HepG2 (cell line): ENCODE measurements at regions not wholly inside any gene's neighbourhood (a gene's known extent, or its start where the extent isn't known, plus 50 kb on each side); places are given as distances from the start of the nearest gene placed in this dataset.
"Not testable (repeated sequence)": the region's sequence is repeated elsewhere in the genome, so short reads cannot be mapped to it uniquely, and the experiment has no call there.

ENCODE experiments used
- CENPBD1 ChIP-seq: sonication (generic); formaldehyde crosslinking; IDR thresholded peaks from 2 replicates; pipeline ENCODE4 v1.8.0; 2022; ENCODE audit warnings: missing genetic modification reagents, low read depth, mild to moderate bottlenecking, borderline replicate concordance
- CTCF ChIP-seq: sonication (generic); formaldehyde crosslinking; IDR thresholded peaks from 2 replicates; pipeline ENCODE4 v1.5.0; 2020; ENCODE audit warnings: mild to moderate bottlenecking, missing genetic modification reagents, moderate library complexity
- KDM5A ChIP-seq: fragments of 200-600 bp; sonication (generic); IDR thresholded peaks from 2 replicates; pipeline ENCODE4 v1.7.0; 2018; ENCODE audit warnings: antibody characterized with exemption, mild to moderate bottlenecking, low read length, borderline replicate concordance
- MED8 ChIP-seq: sonication (generic); formaldehyde crosslinking; IDR thresholded peaks from 2 replicates; pipeline ENCODE4 v1.8.1; 2023; ENCODE audit warnings: mild to moderate bottlenecking, missing genetic modification reagents; ENCODE audit not compliant: insufficient replicate concordance
- MTA3 ChIP-seq: sonication (generic); formaldehyde crosslinking; IDR thresholded peaks from 2 replicates; pipeline ENCODE4 v1.4.0; 2020; ENCODE audit warnings: missing genetic modification reagents
- NR2F6 ChIP-seq, 2 experiments: IDR thresholded peaks; 2 replicates each; pipeline ENCODE4 v1.6.1; 2016; ENCODE audit warnings: antibody characterized with exemption in 1 of 2, mild to moderate bottlenecking in 1 of 2
- POLR2A ChIP-seq, 2 experiments: IDR thresholded peaks; 2 replicates each; pipeline ENCODE4 v1.6.1; 2011; ENCODE audit warnings: low read depth in 2 of 2, low read length in 2 of 2, mild to moderate bottlenecking in 1 of 2, moderate library complexity in 1 of 2; ENCODE audit not compliant: insufficient read depth in 1 of 2
- SMAD1 ChIP-seq: sonication (generic); formaldehyde crosslinking; IDR thresholded peaks from 2 replicates; pipeline ENCODE4 v1.4.0; 2020; ENCODE audit warnings: missing genetic modification reagents, low read depth, mild to moderate bottlenecking, borderline replicate concordance
- SUZ12 ChIP-seq: fragments of 150-350 bp; IDR thresholded peaks from 2 replicates; pipeline ENCODE4 v1.6.1; 2014; ENCODE audit warnings: low read depth, low read length
- TBP ChIP-seq: sonication (generic); formaldehyde crosslinking; IDR thresholded peaks from 2 replicates; pipeline ENCODE4 v1.5.0; 2020; ENCODE audit warnings: missing genetic modification reagents
- ZBTB33 ChIP-seq: sonication (generic); formaldehyde crosslinking; IDR thresholded peaks from 2 replicates; pipeline ENCODE4 v1.4.0; 2020; ENCODE audit warnings: missing genetic modification reagents

- not testable (repeated sequence) for TF ChIP-seq KDM5A; CTCF (CRISPR knock-in tag); POLR2A (IDR thresholded peaks at IDR 0.05; ENCODE audit: insufficient read depth in 1 of 2, low read depth in 2 of 2, low read length in 2 of 2); CENPBD1; NR2F6 (IDR thresholded peaks at IDR 0.05); NR2F6 (CRISPR knock-in tag; IDR thresholded peaks at IDR 0.05); TBP; SMAD1 (CRISPR knock-in tag); SUZ12; ZBTB33 (CRISPR knock-in tag); MED8; MTA3 (CRISPR knock-in tag)
Observed at GRCh38 chr2:88992819-88993218, 301.3 kb downstream of the RPIA start.
